ENCODE measurements at regions not wholly inside any gene's neighbourhood (a gene's known extent, or its start where the extent isn't known, plus 50 kb on each side); places are given as distances from the start of the nearest gene placed in this dataset.

GRCh38 chr17:14854691-14855090 is 410.4 kb downstream of the PMP22 start:
- 94 to 98% methylated on average over 4 of the region's 4 CpGs for WGBS, 2 donors
- TF ChIP-seq, protein P1, sequence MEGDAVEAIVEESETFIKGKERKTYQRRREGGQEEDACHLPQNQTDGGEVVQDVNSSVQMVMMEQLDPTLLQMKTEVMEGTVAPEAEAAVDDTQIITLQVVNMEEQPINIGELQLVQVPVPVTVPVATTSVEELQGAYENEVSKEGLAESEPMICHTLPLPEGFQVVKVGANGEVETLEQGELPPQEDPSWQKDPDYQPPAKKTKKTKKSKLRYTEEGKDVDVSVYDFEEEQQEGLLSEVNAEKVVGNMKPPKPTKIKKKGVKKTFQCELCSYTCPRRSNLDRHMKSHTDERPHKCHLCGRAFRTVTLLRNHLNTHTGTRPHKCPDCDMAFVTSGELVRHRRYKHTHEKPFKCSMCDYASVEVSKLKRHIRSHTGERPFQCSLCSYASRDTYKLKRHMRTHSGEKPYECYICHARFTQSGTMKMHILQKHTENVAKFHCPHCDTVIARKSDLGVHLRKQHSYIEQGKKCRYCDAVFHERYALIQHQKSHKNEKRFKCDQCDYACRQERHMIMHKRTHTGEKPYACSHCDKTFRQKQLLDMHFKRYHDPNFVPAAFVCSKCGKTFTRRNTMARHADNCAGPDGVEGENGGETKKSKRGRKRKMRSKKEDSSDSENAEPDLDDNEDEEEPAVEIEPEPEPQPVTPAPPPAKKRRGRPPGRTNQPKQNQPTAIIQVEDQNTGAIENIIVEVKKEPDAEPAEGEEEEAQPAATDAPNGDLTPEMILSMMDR (IDR thresholded peaks at IDR 0.05), result no peak
- no peak for TF ChIP-seq POLR2A (IDR thresholded peaks at IDR 0.05)
- no peak for DNase-seq (ENCODE audit: low spot score in 2 of 2)
- H3K4me3 ChIP-seq (ENCODE audit: low read depth, poor library complexity, severe bottlenecking), result no peak overlapping the region
- intact Hi-C loops (cut with DNase I; ENCODE audit: low total_unique reads), result no loop called here

- intact Hi-C loops (cut with DNase I; ENCODE audit: low total_unique reads), result no loop called here
- H3K4me3 ChIP-seq (ENCODE audit: low read depth, poor library complexity, severe bottlenecking), result no peak overlapping the region
- peak in 1 of 2 donors; percentile 74 for DNase-seq (ENCODE audit: low spot score in 2 of 2)
- TF ChIP-seq, protein P1 (IDR thresholded peaks at IDR 0.05), result no peak
- TF ChIP-seq POLR2A (IDR thresholded peaks at IDR 0.05), result no peak
- 27 to 29% methylated on average over 8 of the region's 8 CpGs for WGBS, 2 donors
These were observed 419.4 kb downstream of the PMP22 start for GRCh38 chr17:14845591-14846281.

GRCh38 chr17:14843086-14843795 is 421.9 kb downstream of the PMP22 start:
- intact Hi-C loops (cut with DNase I; ENCODE audit: low total_unique reads), result no loop called here
- TF ChIP-seq, protein P1 (IDR thresholded peaks at IDR 0.05), result no peak
- TF ChIP-seq POLR2A (IDR thresholded peaks at IDR 0.05), result no peak
- WGBS, 2 donors, result 83 to 84% methylated on average over 8 of the region's 8 CpGs
- DNase-seq (ENCODE audit: low spot score in 2 of 2), result no peak
- no peak overlapping the region for H3K4me3 ChIP-seq (ENCODE audit: low read depth, poor library complexity, severe bottlenecking)

- 85% methylated on average over 3 of the region's 3 CpGs for WGBS, 2 donors
- TF ChIP-seq POLR2A (IDR thresholded peaks at IDR 0.05), result no peak
- TF ChIP-seq, protein P1 (IDR thresholded peaks at IDR 0.05), result no peak
- no peak overlapping the region for H3K4me3 ChIP-seq (ENCODE audit: low read depth, poor library complexity, severe bottlenecking)
- intact Hi-C loops (cut with DNase I; ENCODE audit: low total_unique reads), result no loop called here
- no peak for DNase-seq (ENCODE audit: low spot score in 2 of 2)
These were observed 424.4 kb downstream of the PMP22 start for GRCh38 chr17:14840616-14841231.

GRCh38 chr17:14838567-14838966 is 426.6 kb downstream of the PMP22 start:
- no peak overlapping the region for H3K4me3 ChIP-seq (ENCODE audit: low read depth, poor library complexity, severe bottlenecking)
- intact Hi-C loops (cut with DNase I; ENCODE audit: low total_unique reads), result no loop called here
- no peak for DNase-seq (ENCODE audit: low spot score in 2 of 2)
- TF ChIP-seq, protein P1 (IDR thresholded peaks at IDR 0.05), result no peak
- no peak for TF ChIP-seq POLR2A (IDR thresholded peaks at IDR 0.05)
- 50 to 58% methylated on average over 1 of the region's 1 CpG for WGBS, 2 donors
